ENCODE measurements at regions not wholly inside any gene's neighbourhood (a gene's known extent, or its start where the extent isn't known, plus 50 kb on each side); places are given as distances from the start of the nearest gene placed in this dataset.

DNA sequence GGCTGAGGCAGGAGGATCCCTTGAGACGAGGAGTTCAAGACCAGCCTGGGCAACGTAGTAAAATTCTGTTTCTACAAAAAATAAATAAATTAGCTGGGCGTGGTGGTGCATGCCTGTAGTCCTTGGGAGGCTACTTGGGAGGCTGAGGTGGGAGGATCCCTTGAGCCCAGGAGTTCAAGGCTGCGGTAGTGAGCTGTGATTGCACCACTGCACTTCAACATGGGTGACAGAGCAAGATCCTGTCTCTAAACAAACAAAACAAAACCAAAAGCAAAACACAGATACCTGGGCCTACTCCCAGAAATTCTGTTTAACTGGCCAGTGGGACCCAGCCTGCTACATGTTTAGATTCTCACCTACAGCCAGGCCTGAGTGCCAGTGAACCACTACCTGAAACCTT, 74.6 kb upstream of the MEDAG start:
- H3K27ac ChIP-seq (ENCODE audit: extremely low read depth, low read depth, low read length): no peak overlapping the region
- POLR2A ChIA-PET: no interaction called here
- no peaks in the 10 kb centered on the region for H3K36me3 ChIP-seq (ENCODE audit: control insufficient read depth in 2 of 2, insufficient read depth in 1 of 2, low read length in 2 of 2)
- CTCF ChIA-PET: interaction anchor here (0.6 kb wide), 2 partner anchors 19 to 38 kb away, joined by 3 to 4 read pairs; no protein-coding TSS in a partner anchor
- H3K4me3 ChIP-seq (ENCODE audit: low read depth, low read length): no peak overlapping the region
- TF ChIP-seq GLIS1 (tag by site-specific recombination; IDR thresholded peaks at IDR 0.05): peak; percentile 86
- TF ChIP-seq, protein P1, sequence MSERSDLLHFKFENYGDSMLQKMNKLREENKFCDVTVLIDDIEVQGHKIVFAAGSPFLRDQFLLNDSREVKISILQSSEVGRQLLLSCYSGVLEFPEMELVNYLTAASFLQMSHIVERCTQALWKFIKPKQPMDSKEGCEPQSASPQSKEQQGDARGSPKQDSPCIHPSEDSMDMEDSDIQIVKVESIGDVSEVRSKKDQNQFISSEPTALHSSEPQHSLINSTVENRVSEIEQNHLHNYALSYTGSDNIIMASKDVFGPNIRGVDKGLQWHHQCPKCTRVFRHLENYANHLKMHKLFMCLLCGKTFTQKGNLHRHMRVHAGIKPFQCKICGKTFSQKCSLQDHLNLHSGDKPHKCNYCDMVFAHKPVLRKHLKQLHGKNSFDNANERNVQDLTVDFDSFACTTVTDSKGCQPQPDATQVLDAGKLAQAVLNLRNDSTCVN (tag by site-specific recombination; optimal IDR thresholded peaks at IDR 0.05): no peak
- no peaks in the 10 kb centered on the region for H3K9me3 ChIP-seq (ENCODE audit: control insufficient read depth, insufficient read depth, low read depth, low read length)
- peaks cover 24% of the 10 kb centered on the region for H3K4me1 ChIP-seq (ENCODE audit: control insufficient read depth, insufficient read depth, low read length)

DNA sequence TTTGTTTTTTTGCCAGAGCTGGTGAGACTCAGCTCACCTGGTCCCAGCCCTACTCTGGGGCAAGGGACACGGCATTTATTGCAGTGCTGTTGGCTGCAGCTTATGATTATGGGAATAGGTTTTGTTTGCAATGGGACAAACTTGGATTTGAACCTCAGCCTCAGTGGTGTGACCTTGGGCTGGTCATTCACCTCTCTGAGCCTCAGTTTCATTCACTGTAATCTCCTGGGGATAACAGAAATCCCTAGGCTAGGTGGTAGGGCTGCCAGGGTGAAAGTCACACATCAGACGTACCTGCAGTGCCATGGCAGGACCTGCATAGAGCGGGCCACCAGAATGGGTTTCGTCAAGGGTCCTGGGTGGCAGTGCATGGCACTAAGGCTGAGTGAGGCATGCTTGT, 73.7 kb upstream of the MEDAG start:
- peaks cover 24% of the 10 kb centered on the region for H3K4me1 ChIP-seq (ENCODE audit: control insufficient read depth, insufficient read depth, low read length)
- ChIA-PET CTCF (interaction anchor here (0.6 kb wide), 1 partner anchor 18 kb away, joined by 4 read pairs; no protein-coding TSS in a partner anchor), POLR2A (no interaction called here)
- H3K9me3 ChIP-seq (ENCODE audit: control insufficient read depth, insufficient read depth, low read depth, low read length): no peaks in the 10 kb centered on the region
- TF ChIP-seq, protein P2, sequence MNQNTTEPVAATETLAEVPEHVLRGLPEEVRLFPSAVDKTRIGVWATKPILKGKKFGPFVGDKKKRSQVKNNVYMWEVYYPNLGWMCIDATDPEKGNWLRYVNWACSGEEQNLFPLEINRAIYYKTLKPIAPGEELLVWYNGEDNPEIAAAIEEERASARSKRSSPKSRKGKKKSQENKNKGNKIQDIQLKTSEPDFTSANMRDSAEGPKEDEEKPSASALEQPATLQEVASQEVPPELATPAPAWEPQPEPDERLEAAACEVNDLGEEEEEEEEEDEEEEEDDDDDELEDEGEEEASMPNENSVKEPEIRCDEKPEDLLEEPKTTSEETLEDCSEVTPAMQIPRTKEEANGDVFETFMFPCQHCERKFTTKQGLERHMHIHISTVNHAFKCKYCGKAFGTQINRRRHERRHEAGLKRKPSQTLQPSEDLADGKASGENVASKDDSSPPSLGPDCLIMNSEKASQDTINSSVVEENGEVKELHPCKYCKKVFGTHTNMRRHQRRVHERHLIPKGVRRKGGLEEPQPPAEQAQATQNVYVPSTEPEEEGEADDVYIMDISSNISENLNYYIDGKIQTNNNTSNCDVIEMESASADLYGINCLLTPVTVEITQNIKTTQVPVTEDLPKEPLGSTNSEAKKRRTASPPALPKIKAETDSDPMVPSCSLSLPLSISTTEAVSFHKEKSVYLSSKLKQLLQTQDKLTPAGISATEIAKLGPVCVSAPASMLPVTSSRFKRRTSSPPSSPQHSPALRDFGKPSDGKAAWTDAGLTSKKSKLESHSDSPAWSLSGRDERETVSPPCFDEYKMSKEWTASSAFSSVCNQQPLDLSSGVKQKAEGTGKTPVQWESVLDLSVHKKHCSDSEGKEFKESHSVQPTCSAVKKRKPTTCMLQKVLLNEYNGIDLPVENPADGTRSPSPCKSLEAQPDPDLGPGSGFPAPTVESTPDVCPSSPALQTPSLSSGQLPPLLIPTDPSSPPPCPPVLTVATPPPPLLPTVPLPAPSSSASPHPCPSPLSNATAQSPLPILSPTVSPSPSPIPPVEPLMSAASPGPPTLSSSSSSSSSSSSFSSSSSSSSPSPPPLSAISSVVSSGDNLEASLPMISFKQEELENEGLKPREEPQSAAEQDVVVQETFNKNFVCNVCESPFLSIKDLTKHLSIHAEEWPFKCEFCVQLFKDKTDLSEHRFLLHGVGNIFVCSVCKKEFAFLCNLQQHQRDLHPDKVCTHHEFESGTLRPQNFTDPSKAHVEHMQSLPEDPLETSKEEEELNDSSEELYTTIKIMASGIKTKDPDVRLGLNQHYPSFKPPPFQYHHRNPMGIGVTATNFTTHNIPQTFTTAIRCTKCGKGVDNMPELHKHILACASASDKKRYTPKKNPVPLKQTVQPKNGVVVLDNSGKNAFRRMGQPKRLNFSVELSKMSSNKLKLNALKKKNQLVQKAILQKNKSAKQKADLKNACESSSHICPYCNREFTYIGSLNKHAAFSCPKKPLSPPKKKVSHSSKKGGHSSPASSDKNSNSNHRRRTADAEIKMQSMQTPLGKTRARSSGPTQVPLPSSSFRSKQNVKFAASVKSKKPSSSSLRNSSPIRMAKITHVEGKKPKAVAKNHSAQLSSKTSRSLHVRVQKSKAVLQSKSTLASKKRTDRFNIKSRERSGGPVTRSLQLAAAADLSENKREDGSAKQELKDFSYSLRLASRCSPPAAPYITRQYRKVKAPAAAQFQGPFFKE (tag by site-specific recombination; IDR thresholded peaks at IDR 0.05; ENCODE audit: borderline replicate concordance): no peak
- no peak for TF ChIP-seq ZNF792 (tag by site-specific recombination; IDR thresholded peaks at IDR 0.05)
- no peak for TF ChIP-seq ZNF19 (tag by site-specific recombination; IDR thresholded peaks at IDR 0.05; ENCODE audit: low read depth)
- TF ChIP-seq ZFP3 (tag by site-specific recombination; IDR thresholded peaks at IDR 0.05; ENCODE audit: low read depth): no peak
- no peak for TF ChIP-seq ZBTB17 (tag by site-specific recombination; IDR thresholded peaks at IDR 0.05)
- TF ChIP-seq, protein P3, sequence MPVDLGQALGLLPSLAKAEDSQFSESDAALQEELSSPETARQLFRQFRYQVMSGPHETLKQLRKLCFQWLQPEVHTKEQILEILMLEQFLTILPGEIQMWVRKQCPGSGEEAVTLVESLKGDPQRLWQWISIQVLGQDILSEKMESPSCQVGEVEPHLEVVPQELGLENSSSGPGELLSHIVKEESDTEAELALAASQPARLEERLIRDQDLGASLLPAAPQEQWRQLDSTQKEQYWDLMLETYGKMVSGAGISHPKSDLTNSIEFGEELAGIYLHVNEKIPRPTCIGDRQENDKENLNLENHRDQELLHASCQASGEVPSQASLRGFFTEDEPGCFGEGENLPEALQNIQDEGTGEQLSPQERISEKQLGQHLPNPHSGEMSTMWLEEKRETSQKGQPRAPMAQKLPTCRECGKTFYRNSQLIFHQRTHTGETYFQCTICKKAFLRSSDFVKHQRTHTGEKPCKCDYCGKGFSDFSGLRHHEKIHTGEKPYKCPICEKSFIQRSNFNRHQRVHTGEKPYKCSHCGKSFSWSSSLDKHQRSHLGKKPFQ (tag by site-specific recombination; IDR thresholded peaks at IDR 0.05): no peak
- TF ChIP-seq, protein P4, sequence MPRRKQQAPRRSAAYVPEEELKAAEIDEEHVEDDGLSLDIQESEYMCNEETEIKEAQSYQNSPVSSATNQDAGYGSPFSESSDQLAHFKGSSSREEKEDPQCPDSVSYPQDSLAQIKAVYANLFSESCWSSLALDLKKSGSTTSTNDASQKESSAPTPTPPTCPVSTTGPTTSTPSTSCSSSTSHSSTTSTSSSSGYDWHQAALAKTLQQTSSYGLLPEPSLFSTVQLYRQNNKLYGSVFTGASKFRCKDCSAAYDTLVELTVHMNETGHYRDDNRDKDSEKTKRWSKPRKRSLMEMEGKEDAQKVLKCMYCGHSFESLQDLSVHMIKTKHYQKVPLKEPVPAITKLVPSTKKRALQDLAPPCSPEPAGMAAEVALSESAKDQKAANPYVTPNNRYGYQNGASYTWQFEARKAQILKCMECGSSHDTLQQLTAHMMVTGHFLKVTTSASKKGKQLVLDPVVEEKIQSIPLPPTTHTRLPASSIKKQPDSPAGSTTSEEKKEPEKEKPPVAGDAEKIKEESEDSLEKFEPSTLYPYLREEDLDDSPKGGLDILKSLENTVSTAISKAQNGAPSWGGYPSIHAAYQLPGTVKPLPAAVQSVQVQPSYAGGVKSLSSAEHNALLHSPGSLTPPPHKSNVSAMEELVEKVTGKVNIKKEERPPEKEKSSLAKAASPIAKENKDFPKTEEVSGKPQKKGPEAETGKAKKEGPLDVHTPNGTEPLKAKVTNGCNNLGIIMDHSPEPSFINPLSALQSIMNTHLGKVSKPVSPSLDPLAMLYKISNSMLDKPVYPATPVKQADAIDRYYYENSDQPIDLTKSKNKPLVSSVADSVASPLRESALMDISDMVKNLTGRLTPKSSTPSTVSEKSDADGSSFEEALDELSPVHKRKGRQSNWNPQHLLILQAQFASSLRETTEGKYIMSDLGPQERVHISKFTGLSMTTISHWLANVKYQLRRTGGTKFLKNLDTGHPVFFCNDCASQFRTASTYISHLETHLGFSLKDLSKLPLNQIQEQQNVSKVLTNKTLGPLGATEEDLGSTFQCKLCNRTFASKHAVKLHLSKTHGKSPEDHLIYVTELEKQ (tag by site-specific recombination; IDR thresholded peaks at IDR 0.05; ENCODE audit: borderline replicate concordance): no peak
- TF ChIP-seq ZNF324 (tag by site-specific recombination; IDR thresholded peaks at IDR 0.05): no peak
- TF ChIP-seq, protein P5, sequence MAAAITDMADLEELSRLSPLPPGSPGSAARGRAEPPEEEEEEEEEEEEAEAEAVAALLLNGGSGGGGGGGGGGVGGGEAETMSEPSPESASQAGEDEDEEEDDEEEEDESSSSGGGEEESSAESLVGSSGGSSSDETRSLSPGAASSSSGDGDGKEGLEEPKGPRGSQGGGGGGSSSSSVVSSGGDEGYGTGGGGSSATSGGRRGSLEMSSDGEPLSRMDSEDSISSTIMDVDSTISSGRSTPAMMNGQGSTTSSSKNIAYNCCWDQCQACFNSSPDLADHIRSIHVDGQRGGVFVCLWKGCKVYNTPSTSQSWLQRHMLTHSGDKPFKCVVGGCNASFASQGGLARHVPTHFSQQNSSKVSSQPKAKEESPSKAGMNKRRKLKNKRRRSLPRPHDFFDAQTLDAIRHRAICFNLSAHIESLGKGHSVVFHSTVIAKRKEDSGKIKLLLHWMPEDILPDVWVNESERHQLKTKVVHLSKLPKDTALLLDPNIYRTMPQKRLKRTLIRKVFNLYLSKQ (tag by site-specific recombination; IDR thresholded peaks at IDR 0.05; ENCODE audit: borderline replicate concordance): no peak
- no peak for TF ChIP-seq ZNF16 (tag by site-specific recombination; IDR thresholded peaks at IDR 0.05; ENCODE audit: low read depth)
- TF ChIP-seq ZNF138 (tag by site-specific recombination; IDR thresholded peaks at IDR 0.05; ENCODE audit: borderline replicate concordance): no peak
- TF ChIP-seq, protein P6, sequence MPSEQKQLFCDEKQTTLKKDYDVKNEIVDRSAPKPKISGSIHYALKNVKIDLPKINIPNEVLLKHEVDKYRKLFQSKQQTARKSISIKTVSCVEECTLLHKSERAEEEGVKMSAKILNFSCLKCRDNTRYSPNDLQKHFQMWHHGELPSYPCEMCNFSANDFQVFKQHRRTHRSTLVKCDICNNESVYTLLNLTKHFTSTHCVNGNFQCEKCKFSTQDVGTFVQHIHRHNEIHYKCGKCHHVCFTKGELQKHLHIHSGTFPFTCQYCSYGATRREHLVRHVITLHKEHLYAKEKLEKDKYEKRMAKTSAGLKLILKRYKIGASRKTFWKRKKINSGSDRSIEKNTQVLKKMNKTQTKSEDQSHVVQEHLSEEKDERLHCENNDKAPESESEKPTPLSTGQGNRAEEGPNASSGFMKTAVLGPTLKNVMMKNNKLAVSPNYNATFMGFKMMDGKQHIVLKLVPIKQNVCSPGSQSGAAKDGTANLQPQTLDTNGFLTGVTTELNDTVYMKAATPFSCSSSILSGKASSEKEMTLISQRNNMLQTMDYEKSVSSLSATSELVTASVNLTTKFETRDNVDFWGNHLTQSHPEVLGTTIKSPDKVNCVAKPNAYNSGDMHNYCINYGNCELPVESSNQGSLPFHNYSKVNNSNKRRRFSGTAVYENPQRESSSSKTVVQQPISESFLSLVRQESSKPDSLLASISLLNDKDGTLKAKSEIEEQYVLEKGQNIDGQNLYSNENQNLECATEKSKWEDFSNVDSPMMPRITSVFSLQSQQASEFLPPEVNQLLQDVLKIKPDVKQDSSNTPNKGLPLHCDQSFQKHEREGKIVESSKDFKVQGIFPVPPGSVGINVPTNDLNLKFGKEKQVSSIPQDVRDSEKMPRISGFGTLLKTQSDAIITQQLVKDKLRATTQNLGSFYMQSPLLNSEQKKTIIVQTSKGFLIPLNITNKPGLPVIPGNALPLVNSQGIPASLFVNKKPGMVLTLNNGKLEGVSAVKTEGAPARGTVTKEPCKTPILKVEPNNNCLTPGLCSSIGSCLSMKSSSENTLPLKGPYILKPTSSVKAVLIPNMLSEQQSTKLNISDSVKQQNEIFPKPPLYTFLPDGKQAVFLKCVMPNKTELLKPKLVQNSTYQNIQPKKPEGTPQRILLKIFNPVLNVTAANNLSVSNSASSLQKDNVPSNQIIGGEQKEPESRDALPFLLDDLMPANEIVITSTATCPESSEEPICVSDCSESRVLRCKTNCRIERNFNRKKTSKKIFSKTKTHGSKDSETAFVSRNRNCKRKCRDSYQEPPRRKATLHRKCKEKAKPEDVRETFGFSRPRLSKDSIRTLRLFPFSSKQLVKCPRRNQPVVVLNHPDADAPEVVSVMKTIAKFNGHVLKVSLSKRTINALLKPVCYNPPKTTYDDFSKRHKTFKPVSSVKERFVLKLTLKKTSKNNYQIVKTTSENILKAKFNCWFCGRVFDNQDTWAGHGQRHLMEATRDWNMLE (tag by site-specific recombination; conservative IDR thresholded peaks at IDR 0.05; ENCODE audit: low read depth): no peak
- H3K36me3 ChIP-seq (ENCODE audit: control insufficient read depth in 2 of 2, insufficient read depth in 1 of 2, low read length in 2 of 2): no peaks in the 10 kb centered on the region
- no peak overlapping the region; the same call in 1 of the 2 replicates for H3K27ac ChIP-seq (ENCODE audit: extremely low read depth, low read depth, low read length)
- no peak overlapping the region for H3K4me3 ChIP-seq (ENCODE audit: low read depth, low read length)

Measured in HEK293 (cell line).